Natural killer cell (primary cell): ENCODE measurements at regions not wholly inside any gene's neighbourhood (a gene's known extent, or its start where the extent isn't known, plus 50 kb on each side); places are given as distances from the start of the nearest gene placed in this dataset.

ENCODE experiments used
- ATAC-seq, 3 donors: fragments of 150-1000 bp in 2 of 3; fragments of 200-7000 bp in 1 of 3; cut with Tn5 transposase; 1 replicate in 1 of 3; 2 replicates in 2 of 3; pipeline ENCODE4 v1.10.0; 2021; ENCODE audit warnings: mild to moderate bottlenecking in 2 of 3, moderate library complexity in 2 of 3
- DNase-seq, 2 donors: peaks; one replicate each; pipeline versions ENCODE4 v3.0.0 to v3.0.0-alpha.2; 2013 to 2021; ENCODE audit warnings: mixed read lengths in 1 of 2
- H3K27ac ChIP-seq: one replicate; pipeline ENCODE4 v1.5.1; 2013; ENCODE audit warnings: mild to moderate bottlenecking, low read length
- H3K27me3 ChIP-seq: one replicate; pipeline ENCODE4 v1.6.1; 2013; ENCODE audit warnings: low read length; ENCODE audit not compliant: control insufficient read depth, insufficient read depth
- H3K36me3 ChIP-seq: one replicate; pipeline ENCODE4 v1.6.1; 2013; ENCODE audit warnings: low read length; ENCODE audit not compliant: control insufficient read depth, insufficient read depth
- H3K4me1 ChIP-seq: one replicate; pipeline ENCODE4 v1.6.1; 2013; ENCODE audit warnings: low read length; ENCODE audit not compliant: control insufficient read depth, insufficient read depth
- H3K4me3 ChIP-seq: one replicate; pipeline ENCODE4 v1.5.1; 2013; ENCODE audit warnings: low read length
- H3K9me3 ChIP-seq: one replicate; pipeline ENCODE4 v1.6.1; 2013; ENCODE audit warnings: low read length; ENCODE audit not compliant: control insufficient read depth, insufficient read depth
- H3K27ac Mint-ChIP-seq, 2 donors: one replicate each; pipeline ENCODE4 v1.8.0; 2022; ENCODE audit warnings: mild to moderate bottlenecking in 2 of 2, mixed read lengths in 2 of 2, moderate library complexity in 1 of 2
- H3K27me3 Mint-ChIP-seq, 2 donors: one replicate each; pipeline ENCODE4 v1.8.0; 2022; ENCODE audit warnings: low read depth in 2 of 2, mixed read lengths in 2 of 2
- H3K36me3 Mint-ChIP-seq: one replicate; pipeline ENCODE4 v1.8.0; 2022; ENCODE audit warnings: mixed read lengths
- H3K4me1 Mint-ChIP-seq, 2 donors: one replicate each; pipeline ENCODE4 v1.8.0; 2022; ENCODE audit warnings: mixed read lengths in 2 of 2
- H3K4me3 Mint-ChIP-seq: one replicate; pipeline ENCODE4 v1.8.0; 2022; ENCODE audit warnings: mild to moderate bottlenecking, moderate library complexity, mixed read lengths
- H3K9me3 Mint-ChIP-seq, 2 donors: one replicate each; pipeline ENCODE4 v1.8.0; 2022; ENCODE audit warnings: mixed read lengths in 2 of 2
- WGBS: methylation state at CpG from one replicate; pipeline ENCODE4 v1.1.7; 2013; ENCODE audit warnings: missing lambda C conversion rate; ENCODE audit not compliant: insufficient coverage; 5-methylcytosine and 5-hydroxymethylcytosine counted together
- intact Hi-C: fragments of 100-400 bp; cut with micrococcal nuclease; formaldehyde crosslinking; loops from one replicate; pipeline ENCODE4 v1.14.2; 2022
- TF ChIP-seq, protein P1 (sequence below): fragments of 200-600 bp; IDR thresholded peaks from one replicate; pipeline ENCODE4 v1.8.0; 2022; ENCODE audit warnings: antibody characterized with exemption

DNA sequence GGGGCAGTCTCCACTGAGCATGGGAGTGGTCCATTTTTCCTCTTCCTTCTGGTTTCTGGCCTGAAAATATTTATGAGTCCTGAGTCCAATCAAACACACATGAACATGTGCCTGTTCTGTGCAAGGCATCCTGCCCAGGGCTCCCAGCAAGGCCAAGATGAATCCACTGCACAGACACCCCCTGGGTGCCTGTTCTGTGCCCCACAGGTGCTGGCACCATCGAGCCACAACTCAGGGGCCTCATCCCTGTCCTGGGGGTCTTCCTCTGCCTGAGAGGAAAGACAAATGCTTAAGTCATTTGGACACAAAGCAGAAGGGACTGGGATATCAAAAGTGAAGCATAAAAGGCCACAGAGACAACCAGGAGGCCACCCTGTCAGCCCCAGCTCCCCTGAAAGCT lies 87.4 kb upstream of the IQSEC1 start:
- no peak overlapping the region for H3K4me3 Mint-ChIP-seq
- no peak overlapping the region for H3K4me3 ChIP-seq

DNA sequence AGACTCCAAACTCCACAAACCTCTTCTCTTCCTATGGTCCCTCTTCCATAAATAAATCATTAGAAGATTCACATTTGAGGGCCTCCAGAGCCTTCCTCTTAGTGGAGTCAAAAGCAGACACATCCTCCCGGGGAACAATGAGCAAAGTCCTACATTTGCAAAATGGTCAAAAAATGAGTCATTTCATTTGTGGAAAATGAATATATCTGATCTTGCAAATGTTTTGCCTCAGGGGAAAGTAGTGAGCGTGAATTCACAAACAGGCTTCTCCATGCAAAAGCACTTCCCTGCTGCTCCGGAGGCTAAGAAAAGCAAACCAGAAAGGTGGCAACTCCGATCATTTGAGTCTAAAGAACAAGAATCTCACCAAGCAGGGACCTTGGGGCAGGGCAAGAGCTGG lies 86.7 kb upstream of the IQSEC1 start:
- DNase-seq (no peak), ATAC-seq (no peak)
- Mint-ChIP-seq H3K9me3 (peaks cover 2 to 4% of the 10 kb centered on the region in 2 donors), H3K4me3 (no peak overlapping the region), H3K27ac (no peak overlapping the region), H3K27me3 (peaks cover 1 to 10% of the 10 kb centered on the region in 2 donors), H3K36me3 (peaks cover 8% of the 10 kb centered on the region), H3K4me1 (no peaks in the 10 kb centered on the region)
- H3K36me3 ChIP-seq, result no peaks in the 10 kb centered on the region
- H3K27ac ChIP-seq, result no peak overlapping the region
- H3K4me1 ChIP-seq, result no peaks in the 10 kb centered on the region
- H3K4me3 ChIP-seq, result no peak overlapping the region
- TF ChIP-seq, protein P1, sequence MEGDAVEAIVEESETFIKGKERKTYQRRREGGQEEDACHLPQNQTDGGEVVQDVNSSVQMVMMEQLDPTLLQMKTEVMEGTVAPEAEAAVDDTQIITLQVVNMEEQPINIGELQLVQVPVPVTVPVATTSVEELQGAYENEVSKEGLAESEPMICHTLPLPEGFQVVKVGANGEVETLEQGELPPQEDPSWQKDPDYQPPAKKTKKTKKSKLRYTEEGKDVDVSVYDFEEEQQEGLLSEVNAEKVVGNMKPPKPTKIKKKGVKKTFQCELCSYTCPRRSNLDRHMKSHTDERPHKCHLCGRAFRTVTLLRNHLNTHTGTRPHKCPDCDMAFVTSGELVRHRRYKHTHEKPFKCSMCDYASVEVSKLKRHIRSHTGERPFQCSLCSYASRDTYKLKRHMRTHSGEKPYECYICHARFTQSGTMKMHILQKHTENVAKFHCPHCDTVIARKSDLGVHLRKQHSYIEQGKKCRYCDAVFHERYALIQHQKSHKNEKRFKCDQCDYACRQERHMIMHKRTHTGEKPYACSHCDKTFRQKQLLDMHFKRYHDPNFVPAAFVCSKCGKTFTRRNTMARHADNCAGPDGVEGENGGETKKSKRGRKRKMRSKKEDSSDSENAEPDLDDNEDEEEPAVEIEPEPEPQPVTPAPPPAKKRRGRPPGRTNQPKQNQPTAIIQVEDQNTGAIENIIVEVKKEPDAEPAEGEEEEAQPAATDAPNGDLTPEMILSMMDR, result no peak
- WGBS, result 86% methylated on average over 4 of the region's 4 CpGs
- H3K27me3 ChIP-seq, result no peaks in the 10 kb centered on the region
- peaks cover 6% of the 10 kb centered on the region for H3K9me3 ChIP-seq
- intact Hi-C loops, result no loop called here

More for the DNA sequence above, 87.4 kb upstream of the IQSEC1 start:
- no peak overlapping the region for H3K27ac Mint-ChIP-seq
- ATAC-seq (no peak), DNase-seq (no peak)
- H3K36me3 Mint-ChIP-seq, result peaks cover under 1% of the 10 kb centered on the region
- peaks cover 0 to 10% of the 10 kb centered on the region in 2 donors for H3K27me3 Mint-ChIP-seq
- Histone ChIP-seq H3K9me3 (peaks cover 6% of the 10 kb centered on the region), H3K4me1 (no peaks in the 10 kb centered on the region), H3K36me3 (no peaks in the 10 kb centered on the region), H3K27me3 (no peaks in the 10 kb centered on the region), H3K27ac (no peak overlapping the region)
- TF ChIP-seq, protein P1, result no peak
- peaks cover 2 to 4% of the 10 kb centered on the region in 2 donors for H3K9me3 Mint-ChIP-seq
- 65% methylated on average over 1 of the region's 1 CpG for WGBS
- H3K4me1 Mint-ChIP-seq, result no peaks in the 10 kb centered on the region
- intact Hi-C loops, result no loop called here

DNA sequence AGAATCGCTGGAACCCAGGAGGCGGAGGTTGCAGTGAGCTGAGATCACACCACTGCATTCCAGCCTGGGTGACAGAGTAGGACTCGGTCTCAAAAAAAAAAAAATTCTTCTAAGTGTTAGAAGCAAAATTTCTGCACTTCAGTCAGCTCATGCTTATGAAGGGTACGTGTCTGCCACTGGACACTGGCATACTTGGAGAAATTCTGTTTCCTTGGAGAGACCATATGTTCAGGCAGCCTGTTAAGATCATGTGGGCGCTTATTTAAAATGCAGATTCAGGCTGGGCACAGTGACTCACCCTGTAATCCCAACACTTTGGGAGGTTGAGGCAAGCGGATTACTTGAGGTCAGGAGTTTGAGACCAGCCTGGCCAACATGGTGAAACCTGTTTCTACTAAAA lies 85.6 kb upstream of the IQSEC1 start:
- TF ChIP-seq, protein P1, result no peak
- no peaks in the 10 kb centered on the region for H3K4me1 ChIP-seq
- WGBS, result 87% methylated on average over 6 of the region's 6 CpGs
- H3K4me1 Mint-ChIP-seq, result no peaks in the 10 kb centered on the region
- peaks cover 8 to 10% of the 10 kb centered on the region in 2 donors for H3K27me3 Mint-ChIP-seq
- DNase-seq (no peak), ATAC-seq (no peak)
- H3K4me3 Mint-ChIP-seq, result no peak overlapping the region
- peaks cover 6% of the 10 kb centered on the region for H3K9me3 ChIP-seq
- no peaks in the 10 kb centered on the region for H3K27me3 ChIP-seq
- no peak overlapping the region for H3K27ac ChIP-seq
- H3K27ac Mint-ChIP-seq, result no peak overlapping the region
- intact Hi-C loops, result no loop called here
- H3K36me3 Mint-ChIP-seq, result peaks cover 14% of the 10 kb centered on the region
- H3K9me3 Mint-ChIP-seq, result peaks cover 5 to 8% of the 10 kb centered on the region in 2 donors
- no peak overlapping the region for H3K4me3 ChIP-seq
- no peaks in the 10 kb centered on the region for H3K36me3 ChIP-seq

DNA sequence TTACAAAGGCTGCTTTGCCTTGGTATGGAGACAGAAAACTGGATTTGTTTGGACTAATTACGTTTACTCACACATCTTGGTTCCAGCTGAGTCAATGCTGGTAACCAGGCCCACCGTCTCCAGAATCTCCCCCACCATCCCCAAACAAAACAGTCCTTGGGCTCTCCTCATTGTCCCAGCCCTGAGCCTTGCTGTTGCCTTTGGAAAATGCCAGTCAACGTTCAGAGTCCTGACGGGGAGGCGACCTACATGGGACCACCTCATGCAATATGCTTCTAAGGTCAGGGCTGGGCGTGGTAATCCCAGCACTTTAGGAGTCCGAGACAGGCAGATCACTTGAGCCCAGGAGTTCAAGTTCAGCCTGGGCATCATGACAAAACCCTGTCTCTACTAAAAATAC lies 85.2 kb upstream of the IQSEC1 start:
- H3K9me3 Mint-ChIP-seq, result peaks cover 5 to 8% of the 10 kb centered on the region in 2 donors
- no peak for DNase-seq
- 82% methylated on average over 7 of the region's 7 CpGs for WGBS

More for the DNA sequence above, 85.2 kb upstream of the IQSEC1 start:
- TF ChIP-seq, protein P1, result no peak
- no peak overlapping the region for H3K27ac Mint-ChIP-seq
- Histone ChIP-seq H3K27ac (no peak overlapping the region), H3K27me3 (no peaks in the 10 kb centered on the region), H3K36me3 (no peaks in the 10 kb centered on the region), H3K4me1 (no peaks in the 10 kb centered on the region), H3K9me3 (peaks cover 6% of the 10 kb centered on the region), H3K4me3 (no peak overlapping the region)
- H3K4me1 Mint-ChIP-seq, result no peaks in the 10 kb centered on the region
- ATAC-seq, result no peak
- H3K27me3 Mint-ChIP-seq, result peaks cover 8 to 10% of the 10 kb centered on the region in 2 donors
- H3K36me3 Mint-ChIP-seq, result peaks cover 14% of the 10 kb centered on the region
- H3K4me3 Mint-ChIP-seq, result no peak overlapping the region
- intact Hi-C loops, result no loop called here
